Thyroid gland (tissue), 4 donors: ENCODE measurements at regions not wholly inside any gene's neighbourhood (a gene's known extent, or its start where the extent isn't known, plus 50 kb on each side); places are given as distances from the start of the nearest gene placed in this dataset.

Experiments
- CTCF ChIP-seq, 6 experiments: fragments of 200-600 bp in 3 of 6; fragments of 450-650 bp in 3 of 6; sonication (generic) in 3 of 6; IDR thresholded peaks; one replicate each; pipeline ENCODE4 v1.5.1; 2016 to 2019; ENCODE audit warnings: antibody characterized with exemption in 6 of 6, mild to moderate bottlenecking in 2 of 6, inconsistent platforms in 1 of 6, moderate library complexity in 1 of 6
- POLR2A ChIP-seq, 2 donors: fragments of 450-650 bp; IDR thresholded peaks; one replicate each; pipeline ENCODE4 v1.6.1; 2017; ENCODE audit warnings: antibody characterized with exemption in 2 of 2, mild to moderate bottlenecking in 2 of 2, moderate library complexity in 1 of 2

DNA sequence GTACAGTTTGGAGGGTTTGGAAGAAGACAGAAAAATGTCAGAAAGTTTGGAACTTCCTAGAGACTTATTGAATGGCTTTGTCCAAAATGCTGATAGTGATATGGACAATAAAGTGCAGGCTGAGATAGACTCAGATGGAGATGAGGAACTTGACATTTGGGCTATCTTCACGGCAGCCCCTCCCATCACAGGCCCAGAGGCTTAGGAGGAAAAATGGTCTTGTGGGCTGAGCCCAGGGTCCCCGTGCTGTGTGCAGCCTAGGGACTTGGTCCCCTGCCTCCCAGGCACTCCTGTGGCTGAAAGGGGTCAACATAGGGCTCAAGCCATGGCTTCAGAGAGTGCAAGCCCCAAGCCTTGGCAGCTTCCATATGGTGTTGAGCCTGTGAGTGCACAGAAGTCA is 79.0 kb downstream of the CMAS start:
- no peak for TF ChIP-seq CTCF (IDR thresholded peaks at IDR 0.05)
- no peak for TF ChIP-seq POLR2A (IDR thresholded peaks at IDR 0.05)
